ENCODE measurements at regions not wholly inside any gene's neighbourhood (a gene's known extent, or its start where the extent isn't known, plus 50 kb on each side); places are given as distances from the start of the nearest gene placed in this dataset.

DNA sequence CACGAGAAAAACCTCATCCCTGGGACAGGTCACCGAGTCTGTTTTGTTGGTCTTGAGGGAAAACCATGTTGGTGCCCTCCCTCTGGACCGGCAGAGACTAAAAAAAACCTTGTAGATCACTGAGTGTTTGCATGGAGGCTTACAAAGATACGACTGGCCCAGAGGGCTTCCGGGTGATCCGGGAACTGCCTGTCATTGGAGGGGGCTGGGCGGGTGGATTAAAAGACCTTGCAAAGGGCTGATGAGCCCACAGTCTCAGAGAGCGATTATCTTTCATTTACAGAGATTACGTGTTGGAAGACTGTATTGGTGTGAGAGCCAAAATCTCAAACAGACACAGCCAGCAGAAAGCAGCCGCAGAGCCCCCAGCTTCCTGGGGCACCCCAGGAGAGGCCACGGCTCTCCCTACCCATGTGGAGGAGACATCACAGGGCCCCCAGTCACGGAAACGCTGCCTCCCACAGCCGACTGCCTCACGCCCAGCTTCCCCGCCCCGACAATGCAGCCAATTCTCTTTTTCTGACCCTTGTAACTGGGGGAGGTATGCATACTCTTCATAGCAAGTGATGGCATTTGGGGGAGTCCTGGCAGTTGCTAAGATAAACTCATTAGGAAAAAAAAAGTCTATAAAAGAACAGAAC lies 426.4 kb downstream of the CTTN start:
- DNase-seq (ENCODE audit: low spot score), result no peak

GRCh38 chr11:70825893-70826540 lies 426.4 kb downstream of the SHANK2 start:
- peak; percentile 15 for DNase-seq (ENCODE audit: low spot score)

DNA sequence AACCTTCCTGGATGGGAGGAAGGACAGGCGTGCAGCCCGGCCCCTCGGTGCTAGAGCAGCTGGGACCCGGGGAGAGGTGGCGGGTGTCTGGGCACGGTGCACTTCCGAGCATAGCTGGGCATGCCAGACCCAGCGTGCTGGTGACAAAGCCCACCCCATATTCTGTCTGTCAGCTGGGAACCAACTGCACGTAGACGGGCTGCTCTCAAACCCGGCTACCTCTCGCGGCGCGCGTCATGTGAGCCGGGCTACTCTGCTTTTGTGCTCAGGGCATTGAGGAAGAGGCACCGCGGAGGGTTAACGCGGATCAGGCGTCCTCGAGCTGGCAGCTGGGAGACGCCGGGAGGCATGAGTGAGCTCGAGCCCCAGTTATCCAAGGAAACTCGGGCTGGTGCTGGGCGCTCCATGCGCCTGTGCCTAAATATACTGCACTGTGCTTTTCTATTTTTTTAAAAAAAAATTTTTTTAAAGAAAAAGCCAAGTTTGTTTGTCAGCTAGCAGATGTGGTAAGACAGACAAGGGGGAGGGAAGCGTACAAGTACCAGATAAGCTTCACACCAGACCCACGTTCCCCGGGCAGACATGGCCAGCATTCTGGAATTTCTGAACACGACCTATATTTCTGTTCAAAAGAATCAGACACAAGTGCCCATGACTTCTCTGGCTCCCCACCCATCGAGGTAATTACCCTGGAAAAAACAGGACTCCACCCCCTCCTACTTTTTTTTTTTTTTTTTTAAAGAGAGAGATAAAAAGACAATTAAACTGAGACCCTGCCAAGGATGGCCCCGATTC lies 425.6 kb downstream of the SHANK2 start:
- DNase-seq (ENCODE audit: low spot score), result peak; percentile 9

- no peak for DNase-seq (ENCODE audit: low spot score)
Observed at GRCh38 chr11:70828593-70829082, 423.7 kb downstream of the SHANK2 start.

DNA sequence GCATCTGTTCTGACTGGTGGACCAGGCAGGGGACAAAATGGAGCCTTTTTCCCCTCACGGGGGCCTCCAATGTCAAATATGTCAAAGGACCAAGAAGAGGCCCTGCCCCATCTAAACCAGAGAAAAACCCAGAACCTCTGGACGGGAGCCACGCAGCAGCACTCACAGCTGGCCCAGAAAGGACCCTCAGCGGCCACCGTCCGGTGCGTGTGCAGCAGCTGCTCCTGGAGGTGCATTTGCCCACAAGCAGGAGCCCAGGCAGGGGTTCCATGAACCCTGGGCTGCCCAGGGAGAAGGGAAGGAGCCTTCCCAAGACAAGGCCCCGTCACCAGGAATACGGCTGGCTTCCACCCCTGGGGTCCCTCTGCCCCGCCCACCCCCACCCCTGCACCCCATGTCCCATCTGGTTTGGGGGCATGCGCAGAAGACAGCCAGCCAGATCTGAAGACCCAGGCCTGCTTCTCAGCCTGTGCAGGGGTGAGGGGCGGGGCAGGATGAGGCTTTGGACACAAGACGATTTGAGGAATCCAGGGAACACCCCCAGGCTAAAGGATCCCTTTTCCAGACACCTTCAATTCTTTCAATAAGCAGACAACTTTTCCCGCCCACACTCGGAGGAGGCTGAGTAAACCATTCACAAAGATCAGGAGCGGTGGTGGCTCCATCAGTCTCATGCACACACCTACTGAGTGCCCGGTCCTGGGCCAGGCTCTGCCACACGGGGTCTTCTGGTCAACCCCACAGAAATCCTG lies 423.1 kb downstream of the SHANK2 start:
- DNase-seq (ENCODE audit: low spot score), result no peak

GRCh38 chr11:70829886-70830272 lies 422.5 kb downstream of the SHANK2 start:
- no peak for DNase-seq (ENCODE audit: low spot score)

DNA sequence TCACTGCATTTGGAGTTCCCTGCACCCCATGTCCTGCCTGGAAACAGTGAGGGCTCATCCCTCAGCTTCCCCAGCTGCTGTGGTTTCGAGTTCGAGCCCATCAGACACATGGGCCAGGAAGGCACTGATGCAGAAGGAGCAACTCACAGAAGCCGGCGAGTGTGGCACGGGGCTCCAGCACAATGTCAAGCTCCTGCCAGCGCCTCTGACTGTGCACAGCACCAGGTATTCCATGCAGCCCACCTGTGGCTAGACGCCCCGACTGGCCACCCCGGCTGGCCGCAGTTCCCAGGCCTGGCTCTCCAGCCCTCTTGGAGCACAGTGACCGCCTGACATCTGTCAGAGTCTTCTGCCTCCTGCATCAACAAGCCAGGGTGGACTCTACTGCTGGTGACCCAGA lies 419.4 kb downstream of the SHANK2 start:
- no peak for DNase-seq (ENCODE audit: low spot score)

DNA sequence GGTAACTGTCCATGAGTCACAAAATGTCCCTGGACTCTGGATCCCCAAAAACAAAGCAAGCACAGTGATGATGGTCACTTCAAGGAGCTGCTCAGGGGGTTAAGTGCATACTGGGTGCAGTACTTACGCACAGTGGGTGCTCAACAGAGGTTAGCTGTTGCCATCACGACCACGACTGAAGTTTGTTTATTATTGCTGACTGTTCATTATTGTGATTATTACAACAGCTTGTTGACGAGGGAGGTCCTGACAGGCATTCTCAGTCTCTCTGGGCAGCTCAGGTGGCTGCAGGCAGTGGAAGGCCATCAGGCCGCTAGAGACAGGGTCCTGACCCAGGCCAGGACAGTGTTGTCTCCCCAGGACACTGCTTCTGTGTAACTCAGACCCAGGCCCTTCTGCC lies 418.8 kb downstream of the SHANK2 start:
- no peak for DNase-seq (ENCODE audit: low spot score)

DNA sequence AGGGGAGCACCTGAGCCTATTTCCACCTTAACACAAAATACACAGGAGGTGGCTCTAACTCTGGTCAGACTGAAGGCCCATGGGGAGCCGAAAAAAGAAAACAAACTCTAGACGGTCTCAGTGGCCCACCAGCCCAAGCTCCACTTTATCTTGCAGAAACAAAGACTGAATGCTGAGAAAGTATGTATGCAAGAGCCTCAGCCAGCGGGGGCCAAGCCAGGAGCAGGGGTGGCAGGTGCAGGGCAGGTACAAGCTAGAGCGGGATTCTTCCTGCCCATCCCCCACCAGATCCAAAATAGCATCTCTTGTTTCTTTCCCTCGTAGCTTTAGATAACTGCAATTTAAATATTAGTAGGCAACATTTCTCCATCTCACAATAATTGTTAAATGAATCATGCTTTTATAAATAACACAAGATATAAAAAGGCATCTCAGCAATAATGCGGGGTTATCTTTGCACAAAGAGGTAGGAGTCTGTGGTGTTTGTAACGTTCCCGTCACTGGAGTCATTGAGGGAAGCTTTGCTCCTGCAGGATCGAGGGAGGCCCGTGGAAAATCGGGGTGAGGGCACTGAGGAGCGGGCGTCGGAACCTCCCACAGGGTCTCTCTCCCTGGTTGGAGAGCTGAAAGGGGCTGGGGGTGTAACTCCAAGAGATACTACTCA lies 418.0 kb downstream of the SHANK2 start:
- peak; percentile 34 for DNase-seq (ENCODE audit: low spot score)

DNA sequence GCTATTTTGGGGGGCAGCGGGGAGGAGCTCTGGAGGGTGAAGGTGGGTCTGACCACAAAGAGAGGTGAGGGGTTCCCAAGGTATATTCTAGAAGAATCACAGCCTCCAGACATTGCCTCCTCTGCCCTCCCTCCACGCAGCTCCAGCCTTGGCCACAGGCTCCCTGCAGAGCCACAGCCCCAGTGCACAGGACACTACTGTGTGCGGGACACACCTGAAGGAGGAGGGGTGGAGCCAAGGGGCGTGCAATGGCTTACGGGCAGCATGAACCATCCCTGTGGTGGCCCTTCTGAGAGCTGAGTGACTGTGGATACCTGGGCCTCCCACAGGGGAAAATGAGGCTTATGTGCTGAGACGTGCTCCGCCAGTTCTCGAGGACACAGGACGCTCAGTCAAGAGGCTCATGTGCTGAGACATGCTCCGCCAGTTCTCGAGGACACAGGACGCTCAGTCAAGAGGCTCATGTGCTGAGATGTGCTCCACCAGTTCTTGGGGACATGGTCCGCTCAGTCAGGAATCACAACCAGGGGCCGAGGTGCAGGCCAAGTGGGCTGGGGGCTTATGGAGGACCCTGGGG lies 417.3 kb downstream of the SHANK2 start:
- DNase-seq (ENCODE audit: low spot score), result no peak

GRCh38 chr11:70836071-70836470 lies 416.3 kb downstream of the SHANK2 start:
- DNase-seq (ENCODE audit: low spot score), result no peak

- DNase-seq (ENCODE audit: low spot score), result no peak
Observed at GRCh38 chr11:70838198-70838597, 414.2 kb downstream of the SHANK2 start.

DNA sequence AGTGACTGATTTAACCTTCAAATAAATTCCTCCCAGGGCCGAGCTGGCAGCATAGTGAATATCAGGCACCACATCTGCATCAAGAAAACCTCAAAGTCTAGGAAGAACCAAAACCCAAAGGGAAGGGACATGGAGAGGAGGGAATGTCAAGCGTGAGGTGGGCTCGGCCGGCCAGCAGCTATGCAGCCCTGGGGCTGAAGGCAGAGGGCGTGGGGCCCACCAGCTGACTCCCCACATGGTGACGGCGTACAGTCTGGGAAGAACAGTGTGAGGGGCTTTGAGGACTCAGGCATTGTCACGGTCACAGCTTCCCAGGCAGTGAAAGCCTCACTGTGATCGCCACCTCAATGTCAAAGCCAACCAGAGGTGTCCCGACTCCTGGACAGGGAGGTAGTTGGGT lies 412.5 kb downstream of the SHANK2 start:
- no peak for DNase-seq (ENCODE audit: low spot score)

DNA sequence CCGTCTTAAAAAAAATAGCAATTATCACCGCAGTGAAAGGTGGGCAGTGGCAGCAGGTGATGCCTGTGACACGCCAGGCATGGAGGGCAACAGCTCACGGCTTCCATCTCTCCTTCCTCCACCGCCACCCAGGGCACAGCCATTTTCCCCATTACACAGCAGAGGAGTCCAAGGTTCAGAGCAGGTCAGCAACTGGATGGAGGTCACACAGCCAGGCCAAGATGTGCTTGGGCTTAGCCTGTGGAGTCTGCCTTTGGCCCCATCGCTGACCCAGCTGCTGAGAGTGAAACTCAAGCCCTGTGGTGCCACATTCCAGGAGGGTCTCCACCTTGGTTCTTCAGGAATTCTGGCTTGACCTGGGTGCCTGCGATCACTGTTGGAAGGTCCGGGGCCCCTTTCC lies 411.1 kb downstream of the SHANK2 start:
- no peak for DNase-seq (ENCODE audit: low spot score)

DNA sequence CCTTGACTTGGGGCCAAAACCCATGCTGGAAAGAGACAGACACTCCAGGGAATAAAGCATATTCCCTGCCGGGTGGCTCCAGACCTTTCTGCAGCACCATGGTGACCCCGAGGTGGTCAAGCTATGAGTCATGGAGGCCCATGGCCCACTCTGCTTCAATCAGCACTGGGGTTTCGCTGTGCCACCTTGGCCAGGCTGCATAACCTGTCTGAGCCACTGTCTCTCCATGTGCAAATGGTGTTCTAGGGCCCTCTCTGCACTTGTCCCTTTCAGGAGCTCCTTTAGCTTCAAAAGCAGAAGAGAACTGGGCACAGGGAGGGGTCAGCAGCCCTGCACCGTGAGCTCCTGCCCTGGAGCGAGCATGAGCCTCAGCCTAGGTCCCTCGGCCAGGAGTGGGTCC lies 410.1 kb downstream of the SHANK2 start:
- no peak for DNase-seq (ENCODE audit: low spot score)

DNA sequence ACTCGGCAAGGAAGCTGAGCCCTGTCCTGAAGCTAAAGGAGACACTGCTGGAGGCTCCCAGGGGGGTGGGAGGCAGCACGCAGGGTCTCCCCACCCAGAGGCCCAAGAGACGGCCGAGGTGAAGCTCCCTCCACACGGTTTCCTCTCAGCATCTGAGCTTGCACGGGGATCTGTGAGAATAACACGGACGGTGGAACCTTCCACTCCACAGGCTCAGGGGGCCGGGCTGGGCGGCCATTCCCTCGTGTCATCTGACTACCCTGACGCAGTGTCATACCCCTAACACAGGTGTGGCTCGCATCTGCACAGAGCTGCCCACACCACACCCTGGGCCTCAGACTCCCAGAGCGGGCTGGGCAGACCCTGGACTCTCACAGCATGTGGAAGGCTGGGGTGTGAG lies 409.7 kb downstream of the SHANK2 start:
- DNase-seq (ENCODE audit: low spot score), result no peak

DNA sequence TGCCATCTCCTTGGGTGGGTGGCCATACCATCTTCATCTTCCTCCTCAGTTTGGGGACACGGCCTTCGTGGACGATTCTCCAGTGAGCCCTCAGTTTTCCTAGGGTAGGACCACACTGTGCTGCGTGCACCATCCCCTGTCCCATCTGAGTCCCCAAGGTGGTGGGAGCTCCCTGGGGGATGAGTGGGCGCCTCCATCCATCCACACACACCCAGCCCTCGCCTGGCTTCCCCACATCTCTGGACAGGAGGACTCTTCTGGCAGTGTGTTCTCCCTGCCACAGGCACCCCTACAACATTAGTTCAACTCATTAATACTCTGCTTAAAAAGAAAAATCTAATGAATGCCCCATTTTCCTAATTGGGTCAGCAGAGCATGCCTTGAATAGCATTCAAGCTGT lies 408.5 kb downstream of the SHANK2 start:
- DNase-seq (ENCODE audit: low spot score), result no peak

GRCh38 chr11:70844387-70844786 lies 408.0 kb downstream of the SHANK2 start:
- DNase-seq (ENCODE audit: low spot score), result no peak

- no peak for DNase-seq (ENCODE audit: low spot score)
Observed at GRCh38 chr11:70845591-70846041, 406.8 kb downstream of the SHANK2 start.

DNA sequence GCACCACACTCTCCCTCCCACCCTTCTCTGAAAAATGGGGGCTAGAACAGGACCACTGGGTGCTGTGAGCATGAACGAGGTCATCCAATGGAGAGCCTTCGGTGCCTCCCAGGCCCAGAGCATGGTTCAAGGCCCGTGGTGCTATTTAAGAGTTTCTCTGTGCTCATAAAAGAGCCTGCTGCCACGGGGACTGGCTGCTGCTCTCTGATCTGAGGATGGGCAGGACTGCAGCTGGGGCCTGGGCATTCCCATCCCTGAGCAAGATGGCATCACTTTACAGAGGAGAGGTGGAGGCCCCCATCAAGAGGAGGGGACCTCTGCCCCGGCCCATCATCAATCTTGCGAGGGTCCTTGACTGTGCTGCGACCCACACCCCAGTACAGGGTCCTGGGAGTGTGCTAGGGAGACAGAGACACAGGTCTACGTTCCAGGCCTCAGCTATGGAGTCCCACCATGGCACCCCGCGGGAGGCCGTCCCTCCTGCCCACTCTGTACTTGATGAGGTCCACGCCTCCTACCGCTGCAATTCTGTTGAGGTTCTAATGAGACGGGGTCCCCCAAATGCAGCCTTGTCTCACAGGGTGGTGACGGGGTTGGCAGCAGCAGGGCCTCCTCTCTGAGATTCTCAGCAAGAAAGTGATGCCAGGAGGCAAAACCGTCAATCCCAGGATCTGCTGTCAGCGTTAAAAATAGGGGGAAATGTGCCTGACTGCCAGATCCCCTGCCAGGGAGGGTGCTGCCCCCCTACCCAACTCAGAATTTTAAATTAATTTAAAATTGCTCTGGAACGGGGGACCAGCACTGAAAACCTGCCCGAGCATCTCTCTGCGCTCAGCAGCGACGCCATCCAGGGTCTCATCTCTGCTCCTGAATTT lies 405.4 kb downstream of the SHANK2 start:
- DNase-seq (ENCODE audit: low spot score), result no peak

All from putamen (tissue), 1 donor.